Mesenchymal stem cell (in vitro differentiated cells and primary cell): ENCODE measurements at regions not wholly inside any gene's neighbourhood (a gene's known extent, or its start where the extent isn't known, plus 50 kb on each side); places are given as distances from the start of the nearest gene placed in this dataset.

Experiments used
- DNase-seq: peaks from one replicate; pipeline ENCODE4 v3.0.0-alpha.2; 2013
- H2AFZ ChIP-seq: one replicate; pipeline ENCODE4 v1.6.1; 2013; ENCODE audit warnings: low read depth, mild to moderate bottlenecking, control low read depth, inconsistent platforms, low read length, moderate library complexity
- H2AK5ac ChIP-seq: 2 replicates; pipeline ENCODE4 v1.6.1; 2013; ENCODE audit warnings: low read length, moderate library complexity, mild to moderate bottlenecking, inconsistent platforms; ENCODE audit not compliant: severe bottlenecking
- H2BK120ac ChIP-seq: one replicate; pipeline ENCODE4 v1.6.1; 2013; ENCODE audit warnings: low read depth, mild to moderate bottlenecking, inconsistent platforms, low read length, moderate library complexity
- H2BK12ac ChIP-seq, 2 experiments: one replicate each; pipeline ENCODE4 v1.6.1; 2013; ENCODE audit warnings: inconsistent platforms in 2 of 2, low read length in 2 of 2, mild to moderate bottlenecking in 2 of 2, moderate library complexity in 2 of 2, control low read depth in 1 of 2
- H2BK15ac ChIP-seq: one replicate; pipeline ENCODE4 v1.6.1; 2013; ENCODE audit warnings: mild to moderate bottlenecking, low read depth, inconsistent platforms; ENCODE audit not compliant: poor library complexity, severe bottlenecking
- H2BK5ac ChIP-seq: 2 replicates; pipeline ENCODE4 v1.6.1; 2013; ENCODE audit warnings: low read depth, mild to moderate bottlenecking, low read length, control low read depth, inconsistent platforms; ENCODE audit not compliant: poor library complexity, severe bottlenecking
- H3K14ac ChIP-seq, 2 experiments: one replicate each; pipeline ENCODE4 v1.6.1; 2013; ENCODE audit warnings: inconsistent platforms in 2 of 2, low read length in 2 of 2, control low read depth in 1 of 2, mild to moderate bottlenecking in 1 of 2, moderate library complexity in 1 of 2
- H3K18ac ChIP-seq, 2 experiments: one replicate each; pipeline ENCODE4 v1.6.1; 2013; ENCODE audit warnings: inconsistent platforms in 2 of 2, low read length in 2 of 2, control low read depth in 1 of 2, low read depth in 1 of 2, mild to moderate bottlenecking in 1 of 2
- H3K23ac ChIP-seq, 2 experiments: one replicate each; pipeline ENCODE4 v1.6.1; 2013; ENCODE audit warnings: inconsistent platforms in 2 of 2, low read length in 2 of 2, mild to moderate bottlenecking in 2 of 2, moderate library complexity in 2 of 2, control low read depth in 1 of 2
- H3K27ac ChIP-seq: 2 replicates; pipeline ENCODE4 v1.5.1; 2013; ENCODE audit warnings: mild to moderate bottlenecking, moderate library complexity, low read length, control low read depth, inconsistent platforms; ENCODE audit not compliant: poor library complexity, severe bottlenecking
- H3K27me3 ChIP-seq, 2 experiments: 2 replicates each; pipeline versions ENCODE4 v1.6.1 to v1.7.0; 2013; ENCODE audit warnings: low read length in 2 of 2, mild to moderate bottlenecking in 2 of 2, moderate library complexity in 2 of 2, control low read depth in 1 of 2, inconsistent platforms in 1 of 2; ENCODE audit not compliant: control insufficient read depth in 1 of 2, insufficient read depth in 1 of 2
- H3K36me3 ChIP-seq, 2 experiments: 2 replicates each; pipeline versions ENCODE4 v1.6.1 to v1.7.0; 2013; ENCODE audit warnings: low read length in 2 of 2, control low read depth in 1 of 2, inconsistent platforms in 1 of 2, low read depth in 1 of 2, mild to moderate bottlenecking in 1 of 2; ENCODE audit not compliant: insufficient read depth in 2 of 2, control insufficient read depth in 1 of 2
- H3K4ac ChIP-seq, 2 experiments: one replicate each; pipeline ENCODE4 v1.6.1; 2013; ENCODE audit warnings: inconsistent platforms in 2 of 2, low read length in 2 of 2, mild to moderate bottlenecking in 2 of 2, moderate library complexity in 2 of 2, control low read depth in 1 of 2, low read depth in 1 of 2
- H3K4me1 ChIP-seq: 2 replicates; pipeline ENCODE4 v1.6.1; 2013; ENCODE audit warnings: low read depth, low read length, control low read depth; ENCODE audit not compliant: control insufficient read depth, insufficient read depth
- H3K4me2 ChIP-seq: 2 replicates; pipeline ENCODE4 v1.6.1; 2013; ENCODE audit warnings: low read length, mild to moderate bottlenecking, inconsistent platforms; ENCODE audit not compliant: poor library complexity, severe bottlenecking
- H3K4me3 ChIP-seq, 2 experiments: 2 replicates each; pipeline versions ENCODE4 v1.5.1 to v1.7.0; 2013; ENCODE audit warnings: low read length in 2 of 2, mild to moderate bottlenecking in 2 of 2, control low read depth in 1 of 2, low read depth in 1 of 2; ENCODE audit not compliant: insufficient read depth in 1 of 2
- H3K79me1 ChIP-seq: replicated peaks from 2 replicates; pipeline ENCODE4 v1.6.1; 2013; ENCODE audit warnings: mild to moderate bottlenecking, control low read depth, low read length, inconsistent platforms; ENCODE audit not compliant: poor library complexity, severe bottlenecking
- H3K9ac ChIP-seq: 2 replicates; pipeline ENCODE4 v1.7.0; 2013; ENCODE audit warnings: mild to moderate bottlenecking, low read length, moderate library complexity
- H3K9me3 ChIP-seq: 2 replicates; pipeline ENCODE4 v1.7.0; 2013; ENCODE audit warnings: mild to moderate bottlenecking, low read length; ENCODE audit not compliant: control insufficient read depth
- H4K8ac ChIP-seq: one replicate; pipeline ENCODE4 v1.6.1; 2013; ENCODE audit warnings: inconsistent platforms, mild to moderate bottlenecking, low read length, moderate library complexity
- H4K91ac ChIP-seq: one replicate; pipeline ENCODE4 v1.6.1; 2013; ENCODE audit warnings: mild to moderate bottlenecking, low read length, inconsistent platforms
- WGBS: methylation state at CpG from one replicate; pipeline ENCODE4 v1.1.7; 2013; ENCODE audit warnings: mixed read lengths; 5-methylcytosine and 5-hydroxymethylcytosine counted together

GRCh38 chr13:111568290-111568689 lies 247.8 kb downstream of the TEX29 start:
- Histone ChIP-seq H3K36me3 (no peaks in the 10 kb centered on the region), H3K27ac (no peak overlapping the region), H3K9ac (no peak overlapping the region), H2BK5ac (no peak overlapping the region), H3K23ac (no peak overlapping the region), H3K27me3 (no peaks in the 10 kb centered on the region), H3K18ac (no peak overlapping the region), H2AK5ac (no peak overlapping the region), H3K4me1 (no peaks in the 10 kb centered on the region), H4K8ac (no peak overlapping the region), H3K4ac (no peak overlapping the region), H3K14ac (no peak overlapping the region), H2BK15ac (no peak overlapping the region), H3K79me1 (no peaks in the 10 kb centered on the region), H2AFZ (no peak overlapping the region), H2BK12ac (no peak overlapping the region), H3K4me2 (no peak overlapping the region), H4K91ac (no peak overlapping the region), H3K4me3 (no peak overlapping the region), H2BK120ac (no peak overlapping the region), H3K9me3 (peaks cover under 1% of the 10 kb centered on the region)
- DNase-seq = no peak
- WGBS = 69% methylated on average over 8 of the region's 8 CpGs

- no peak overlapping the region for H3K4me3 ChIP-seq
- H3K18ac ChIP-seq = no peak overlapping the region
- H3K23ac ChIP-seq = no peak overlapping the region
- no peak overlapping the region for H4K91ac ChIP-seq
- H3K9me3 ChIP-seq = peaks cover 14% of the 10 kb centered on the region
- H3K4me2 ChIP-seq = no peak overlapping the region
- no peaks in the 10 kb centered on the region for H3K27me3 ChIP-seq
- no peak overlapping the region for H2BK12ac ChIP-seq
- H2BK15ac ChIP-seq = no peak overlapping the region
- no peak overlapping the region for H2AK5ac ChIP-seq
- no peak overlapping the region for H2BK120ac ChIP-seq
- no peak overlapping the region for H3K14ac ChIP-seq
- no peak overlapping the region for H4K8ac ChIP-seq
- H2BK5ac ChIP-seq = no peak overlapping the region
- H3K79me1 ChIP-seq = no peaks in the 10 kb centered on the region
- no peaks in the 10 kb centered on the region for H3K4me1 ChIP-seq
- H3K4ac ChIP-seq = no peak overlapping the region
- no peaks in the 10 kb centered on the region for H3K36me3 ChIP-seq
- no peak overlapping the region for H2AFZ ChIP-seq
- no peak for DNase-seq
- no peak overlapping the region for H3K27ac ChIP-seq
- 67% methylated on average over 1 of the region's 1 CpG for WGBS
- no peak overlapping the region for H3K9ac ChIP-seq
These were observed 250.5 kb downstream of the TEX29 start for GRCh38 chr13:111570911-111571310.

GRCh38 chr13:111572956-111573761 lies 252.7 kb downstream of the TEX29 start:
- peaks cover 19% of the 10 kb centered on the region for H3K9me3 ChIP-seq
- no peak overlapping the region for H4K91ac ChIP-seq
- no peaks in the 10 kb centered on the region for H3K79me1 ChIP-seq
- H2BK15ac ChIP-seq = no peak overlapping the region
- no peak overlapping the region for H3K4me3 ChIP-seq
- H3K27ac ChIP-seq = no peak overlapping the region
- WGBS = 91% methylated on average over 27 of the region's 27 CpGs
- no peak overlapping the region for H4K8ac ChIP-seq
- H3K36me3 ChIP-seq = no peaks in the 10 kb centered on the region
- no peak overlapping the region for H2BK120ac ChIP-seq
- no peak overlapping the region for H2AFZ ChIP-seq
- H3K4ac ChIP-seq = no peak overlapping the region
- no peak overlapping the region for H2BK5ac ChIP-seq
- no peak overlapping the region for H3K14ac ChIP-seq
- no peak overlapping the region for H3K9ac ChIP-seq
- no peak for DNase-seq
- no peak overlapping the region for H2AK5ac ChIP-seq
- no peaks in the 10 kb centered on the region for H3K27me3 ChIP-seq
- H3K18ac ChIP-seq = no peak overlapping the region
- H3K4me1 ChIP-seq = no peaks in the 10 kb centered on the region
- no peak overlapping the region for H3K4me2 ChIP-seq
- H2BK12ac ChIP-seq = no peak overlapping the region
- H3K23ac ChIP-seq = no peak overlapping the region

- H3K4me2 ChIP-seq = no peak overlapping the region
- no peak overlapping the region for H3K18ac ChIP-seq
- no peaks in the 10 kb centered on the region for H3K4me1 ChIP-seq
- no peak overlapping the region for H3K23ac ChIP-seq
- no peak overlapping the region for H2AFZ ChIP-seq
- no peak for DNase-seq
- H3K4me3 ChIP-seq = no peak overlapping the region
- H2AK5ac ChIP-seq = no peak overlapping the region
- H4K8ac ChIP-seq = no peak overlapping the region
- no peaks in the 10 kb centered on the region for H3K79me1 ChIP-seq
- H2BK5ac ChIP-seq = no peak overlapping the region
- no peak overlapping the region for H2BK120ac ChIP-seq
- H3K36me3 ChIP-seq = no peaks in the 10 kb centered on the region
- no peak overlapping the region for H3K27ac ChIP-seq
- H3K9me3 ChIP-seq = peaks cover 20% of the 10 kb centered on the region
- H3K9ac ChIP-seq = no peak overlapping the region
- no peak overlapping the region for H3K4ac ChIP-seq
- no peaks in the 10 kb centered on the region for H3K27me3 ChIP-seq
- WGBS = 82% methylated on average over 7 of the region's 7 CpGs
- H3K14ac ChIP-seq = no peak overlapping the region
- H4K91ac ChIP-seq = no peak overlapping the region
- H2BK15ac ChIP-seq = no peak overlapping the region
- H2BK12ac ChIP-seq = no peak overlapping the region
These were observed 253.4 kb downstream of the TEX29 start for GRCh38 chr13:111573801-111574200.
